Transverse colon (tissue), 3 donors: ENCODE measurements at regions not wholly inside any gene's neighbourhood (a gene's known extent, or its start where the extent isn't known, plus 50 kb on each side); places are given as distances from the start of the nearest gene placed in this dataset.

ENCODE experiments used
- EP300 ChIP-seq: sonication (generic); formaldehyde crosslinking; IDR thresholded peaks from one replicate; pipeline ENCODE4 v1.6.1; 2017; ENCODE audit warnings: antibody characterized with exemption, low read depth
- POLR2A ChIP-seq: fragments of 450-650 bp; IDR thresholded peaks from one replicate; pipeline ENCODE4 v1.6.1; 2016; ENCODE audit warnings: antibody characterized with exemption, mild to moderate bottlenecking, moderate library complexity
- TF ChIP-seq, protein P1 (sequence below), 5 experiments: fragments of 200-600 bp in 3 of 5; fragments of 450-650 bp in 2 of 5; sonication (generic) in 3 of 5; IDR thresholded peaks; 1 replicate in 2 of 5; 2 replicates in 3 of 5; pipeline ENCODE4 v1.5.1; 2016 to 2017; ENCODE audit warnings: antibody characterized with exemption in 5 of 5, inconsistent platforms in 3 of 5, mild to moderate bottlenecking in 2 of 5, moderate library complexity in 1 of 5

- no peak for TF ChIP-seq EP300
- TF ChIP-seq POLR2A = no peak
- TF ChIP-seq, protein P1, sequence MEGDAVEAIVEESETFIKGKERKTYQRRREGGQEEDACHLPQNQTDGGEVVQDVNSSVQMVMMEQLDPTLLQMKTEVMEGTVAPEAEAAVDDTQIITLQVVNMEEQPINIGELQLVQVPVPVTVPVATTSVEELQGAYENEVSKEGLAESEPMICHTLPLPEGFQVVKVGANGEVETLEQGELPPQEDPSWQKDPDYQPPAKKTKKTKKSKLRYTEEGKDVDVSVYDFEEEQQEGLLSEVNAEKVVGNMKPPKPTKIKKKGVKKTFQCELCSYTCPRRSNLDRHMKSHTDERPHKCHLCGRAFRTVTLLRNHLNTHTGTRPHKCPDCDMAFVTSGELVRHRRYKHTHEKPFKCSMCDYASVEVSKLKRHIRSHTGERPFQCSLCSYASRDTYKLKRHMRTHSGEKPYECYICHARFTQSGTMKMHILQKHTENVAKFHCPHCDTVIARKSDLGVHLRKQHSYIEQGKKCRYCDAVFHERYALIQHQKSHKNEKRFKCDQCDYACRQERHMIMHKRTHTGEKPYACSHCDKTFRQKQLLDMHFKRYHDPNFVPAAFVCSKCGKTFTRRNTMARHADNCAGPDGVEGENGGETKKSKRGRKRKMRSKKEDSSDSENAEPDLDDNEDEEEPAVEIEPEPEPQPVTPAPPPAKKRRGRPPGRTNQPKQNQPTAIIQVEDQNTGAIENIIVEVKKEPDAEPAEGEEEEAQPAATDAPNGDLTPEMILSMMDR (IDR thresholded peaks at IDR 0.05) = no peak
Measured at GRCh38 chr11:131043251-131043650, 127.0 kb upstream of the SNX19 start.
